ENCODE measurements at regions not wholly inside any gene's neighbourhood (a gene's known extent, or its start where the extent isn't known, plus 50 kb on each side); places are given as distances from the start of the nearest gene placed in this dataset.

- Histone ChIP-seq H3K27me3 (replicated peaks) (no peaks in the 10 kb centered on the region), H3K27ac (no peak overlapping the region), H3K36me3 (replicated peaks) (no peaks in the 10 kb centered on the region), H3K4me3 (ENCODE audit: low read depth, low read length) (no peak overlapping the region)
- no peak for DNase-seq
- no peak for TF ChIP-seq CTCF (IDR thresholded peaks at IDR 0.05; ENCODE audit: low read depth, low read length, missing control alignments)
- in situ Hi-C loops (cut with HindIII; ENCODE audit: low pct_ligation_motif_present, low sequenced_read_pairs), result no loop called here
Measured at GRCh38 chr2:128807317-128807716, 488.6 kb upstream of the HS6ST1 start.

GRCh38 chr2:128808462-128809258 lies 490.0 kb upstream of the HS6ST1 start:
- Histone ChIP-seq H3K27me3 (replicated peaks) (no peaks in the 10 kb centered on the region), H3K36me3 (replicated peaks) (no peaks in the 10 kb centered on the region), H3K27ac (peak overlapping the region; percentile 34), H3K4me3 (ENCODE audit: low read depth, low read length) (no peak overlapping the region)
- TF ChIP-seq CTCF (IDR thresholded peaks at IDR 0.05; ENCODE audit: low read depth, low read length, missing control alignments), result no peak
- in situ Hi-C loops (cut with HindIII; ENCODE audit: low pct_ligation_motif_present, low sequenced_read_pairs), result no loop called here
- DNase-seq, result peak; percentile 74

- peak overlapping the region; percentile 34 for H3K27ac ChIP-seq
- no peak for TF ChIP-seq CTCF (IDR thresholded peaks at IDR 0.05; ENCODE audit: low read depth, low read length, missing control alignments)
- in situ Hi-C loops (cut with HindIII; ENCODE audit: low pct_ligation_motif_present, low sequenced_read_pairs), result no loop called here
- no peak overlapping the region for H3K4me3 ChIP-seq (ENCODE audit: low read depth, low read length)
- no peaks in the 10 kb centered on the region for H3K36me3 ChIP-seq (replicated peaks)
- no peaks in the 10 kb centered on the region for H3K27me3 ChIP-seq (replicated peaks)
- peak; percentile 41 for DNase-seq
Measured at GRCh38 chr2:128809259-128809636, 490.6 kb upstream of the HS6ST1 start.

GRCh38 chr2:128809880-128810279 lies 491.2 kb upstream of the HS6ST1 start:
- Histone ChIP-seq H3K27me3 (replicated peaks) (no peaks in the 10 kb centered on the region), H3K4me3 (ENCODE audit: low read depth, low read length) (no peak overlapping the region), H3K27ac (no peak overlapping the region), H3K36me3 (replicated peaks) (no peaks in the 10 kb centered on the region)
- no peak for DNase-seq
- in situ Hi-C loops (cut with HindIII; ENCODE audit: low pct_ligation_motif_present, low sequenced_read_pairs), result no loop called here
- TF ChIP-seq CTCF (IDR thresholded peaks at IDR 0.05; ENCODE audit: low read depth, low read length, missing control alignments), result no peak

- Histone ChIP-seq H3K4me3 (ENCODE audit: low read depth, low read length) (no peak overlapping the region), H3K36me3 (replicated peaks) (no peaks in the 10 kb centered on the region), H3K27me3 (replicated peaks) (no peaks in the 10 kb centered on the region), H3K27ac (no peak overlapping the region)
- in situ Hi-C loops (cut with HindIII; ENCODE audit: low pct_ligation_motif_present, low sequenced_read_pairs), result no loop called here
- TF ChIP-seq CTCF (IDR thresholded peaks at IDR 0.05; ENCODE audit: low read depth, low read length, missing control alignments), result no peak
- DNase-seq, result no peak
Measured at GRCh38 chr2:128812183-128812940, 493.7 kb upstream of the HS6ST1 start.

Measured in brain microvascular endothelial cell (primary cell).